Left renal pelvis (tissue), 4 donors: ENCODE measurements at regions not wholly inside any gene's neighbourhood (a gene's known extent, or its start where the extent isn't known, plus 50 kb on each side); places are given as distances from the start of the nearest gene placed in this dataset.

Source experiments
- DNase-seq, 4 donors: peaks; one replicate each; pipeline ENCODE4 v3.0.0-alpha.2; 2013; ENCODE audit warnings: low read depth in 4 of 4, low spot score in 3 of 4

- no peak for DNase-seq
These were observed 107.4 kb downstream of the SNX18 start for GRCh38 chr5:54624805-54625568.

GRCh38 chr5:54621709-54622108 is 104.2 kb downstream of the SNX18 start:
- DNase-seq = no peak

- DNase-seq = no peak
These were observed 103.5 kb downstream of the SNX18 start for GRCh38 chr5:54621048-54621447.

- DNase-seq = no peak
These were observed 102.8 kb downstream of the SNX18 start for GRCh38 chr5:54620141-54620933.

GRCh38 chr5:54619731-54620130 is 102.2 kb downstream of the SNX18 start:
- DNase-seq = no peak

GRCh38 chr5:54616518-54617220 is 99.1 kb downstream of the SNX18 start:
- DNase-seq = no peak

GRCh38 chr5:54616031-54616430 is 98.5 kb downstream of the SNX18 start:
- no peak for DNase-seq

- DNase-seq = no peak
These were observed 97.8 kb downstream of the SNX18 start for GRCh38 chr5:54615381-54615780.

- no peak for DNase-seq
These were observed 95.2 kb downstream of the SNX18 start for GRCh38 chr5:54612711-54613110.

GRCh38 chr5:54611290-54611951 is 93.9 kb downstream of the SNX18 start:
- no peak for DNase-seq

GRCh38 chr5:54610197-54610944 is 92.8 kb downstream of the SNX18 start:
- DNase-seq = no peak

GRCh38 chr5:54608423-54609085 is 91.0 kb downstream of the SNX18 start:
- DNase-seq = no peak

- no peak for DNase-seq
These were observed 89.4 kb downstream of the SNX18 start for GRCh38 chr5:54607006-54607405.

GRCh38 chr5:54603372-54603771 is 85.8 kb downstream of the SNX18 start:
- no peak for DNase-seq

- DNase-seq = no peak
These were observed 84.9 kb downstream of the SNX18 start for GRCh38 chr5:54602475-54602874.

GRCh38 chr5:54601411-54602230 is 84.1 kb downstream of the SNX18 start:
- no peak for DNase-seq
